GM19351 (cell line): ENCODE measurements at regions not wholly inside any gene's neighbourhood (a gene's known extent, or its start where the extent isn't known, plus 50 kb on each side); places are given as distances from the start of the nearest gene placed in this dataset.
"Not testable (repeated sequence)": the region's sequence is repeated elsewhere in the genome, so short reads cannot be mapped to it uniquely, and the experiment has no call there.

ENCODE experiments used
- ATAC-seq: cut with Tn5 transposase; IDR thresholded peaks from one replicate; pipeline ENCODE4 v1.9.1; 2021; ENCODE audit warnings: mild to moderate bottlenecking, moderate library complexity; ENCODE audit not compliant: unreplicated experiment

- ATAC-seq: no peak
Observed at GRCh38 chr2:31813016-31813415, 197.8 kb downstream of the MEMO1 start.

GRCh38 chr2:31812051-31812798, 198.6 kb downstream of the MEMO1 start:
- ATAC-seq: peak; percentile 99

- no peak for ATAC-seq
Observed at GRCh38 chr2:31811482-31811881, 199.3 kb downstream of the MEMO1 start.

GRCh38 chr2:31810200-31810917, 200.4 kb downstream of the MEMO1 start:
- ATAC-seq: no peak

- ATAC-seq: no peak
Observed at GRCh38 chr2:31805688-31806087, 205.1 kb downstream of the MEMO1 start.

- ATAC-seq: not testable (repeated sequence)
Observed at GRCh38 chr2:31803481-31804153, 207.2 kb downstream of the MEMO1 start.

- ATAC-seq: no peak
Observed at GRCh38 chr2:31802711-31803110, 208.1 kb downstream of the MEMO1 start.

- not testable (repeated sequence) for ATAC-seq
Observed at GRCh38 chr2:31799282-31799681, 211.5 kb downstream of the MEMO1 start.

- ATAC-seq: no peak
Observed at GRCh38 chr2:31788273-31788672, 207.5 kb upstream of the SRD5A2 start.

GRCh38 chr2:31785876-31786275, 205.1 kb upstream of the SRD5A2 start:
- ATAC-seq: no peak

GRCh38 chr2:31784868-31785267, 204.1 kb upstream of the SRD5A2 start:
- ATAC-seq: no peak

- not testable (repeated sequence) for ATAC-seq
Observed at GRCh38 chr2:31783446-31784091, 202.8 kb upstream of the SRD5A2 start.

GRCh38 chr2:31778153-31778552, 197.4 kb upstream of the SRD5A2 start:
- ATAC-seq: no peak

- ATAC-seq: no peak
Observed at GRCh38 chr2:31770741-31771140, 190.0 kb upstream of the SRD5A2 start.

GRCh38 chr2:31765078-31765945, 184.6 kb upstream of the SRD5A2 start:
- no peak for ATAC-seq

GRCh38 chr2:31764169-31764568, 183.4 kb upstream of the SRD5A2 start:
- no peak for ATAC-seq

- no peak for ATAC-seq
Observed at GRCh38 chr2:31762085-31762484, 181.3 kb upstream of the SRD5A2 start.

- not testable (repeated sequence) for ATAC-seq
Observed at GRCh38 chr2:31757351-31757750, 176.6 kb upstream of the SRD5A2 start.

- not testable (repeated sequence) for ATAC-seq
Observed at GRCh38 chr2:31748746-31749145, 168.0 kb upstream of the SRD5A2 start.

GRCh38 chr2:31748041-31748440, 167.3 kb upstream of the SRD5A2 start:
- ATAC-seq: no peak
